ENCODE measurements at regions not wholly inside any gene's neighbourhood (a gene's known extent, or its start where the extent isn't known, plus 50 kb on each side); places are given as distances from the start of the nearest gene placed in this dataset.
"Not testable (repeated sequence)": the region's sequence is repeated elsewhere in the genome, so short reads cannot be mapped to it uniquely, and the experiment has no call there.

- no peak for DNase-seq (ENCODE audit: low read depth, low spot score)
These were observed 605.3 kb downstream of the KCNT2 start for GRCh38 chr1:196002906-196003305.

GRCh38 chr1:196002296-196002695 is 605.9 kb downstream of the KCNT2 start:
- DNase-seq (ENCODE audit: low read depth, low spot score), result not testable (repeated sequence)

GRCh38 chr1:196001188-196001587 is 607.1 kb downstream of the KCNT2 start:
- DNase-seq (ENCODE audit: low read depth, low spot score), result no peak

- no peak for DNase-seq (ENCODE audit: low read depth, low spot score)
These were observed 609.2 kb downstream of the KCNT2 start for GRCh38 chr1:195999022-195999421.

- no peak for DNase-seq (ENCODE audit: low read depth, low spot score)
These were observed 626.6 kb downstream of the KCNT2 start for GRCh38 chr1:195981448-195982139.

GRCh38 chr1:195979646-195980045 is 628.6 kb downstream of the KCNT2 start:
- no peak for DNase-seq (ENCODE audit: low read depth, low spot score)

GRCh38 chr1:195973311-195973904 is 634.8 kb downstream of the KCNT2 start:
- DNase-seq (ENCODE audit: low read depth, low spot score), result no peak

- no peak for DNase-seq (ENCODE audit: low read depth, low spot score)
These were observed 636.7 kb downstream of the KCNT2 start for GRCh38 chr1:195971589-195971988.

- no peak for DNase-seq (ENCODE audit: low read depth, low spot score)
These were observed 638.0 kb downstream of the KCNT2 start for GRCh38 chr1:195970209-195970608.

GRCh38 chr1:195965475-195965874 is 642.8 kb downstream of the KCNT2 start:
- DNase-seq (ENCODE audit: low read depth, low spot score), result no peak

- DNase-seq (ENCODE audit: low read depth, low spot score), result no peak
These were observed 643.2 kb downstream of the KCNT2 start for GRCh38 chr1:195965036-195965435.

GRCh38 chr1:195964516-195964915 is 643.7 kb downstream of the KCNT2 start:
- no peak for DNase-seq (ENCODE audit: low read depth, low spot score)

- no peak for DNase-seq (ENCODE audit: low read depth, low spot score)
These were observed 646.2 kb downstream of the KCNT2 start for GRCh38 chr1:195962051-195962450.

- DNase-seq (ENCODE audit: low read depth, low spot score), result no peak
These were observed 647.7 kb downstream of the KCNT2 start for GRCh38 chr1:195960580-195960979.

- DNase-seq (ENCODE audit: low read depth, low spot score), result no peak
These were observed 650.1 kb downstream of the KCNT2 start for GRCh38 chr1:195958131-195958530.

- no peak for DNase-seq (ENCODE audit: low read depth, low spot score)
These were observed 651.4 kb downstream of the KCNT2 start for GRCh38 chr1:195956845-195957244.

GRCh38 chr1:195954848-195955247 is 653.4 kb downstream of the KCNT2 start:
- DNase-seq (ENCODE audit: low read depth, low spot score), result no peak

GRCh38 chr1:195951313-195951712 is 656.9 kb downstream of the KCNT2 start:
- DNase-seq (ENCODE audit: low read depth, low spot score), result no peak

GRCh38 chr1:195948123-195948895 is 659.9 kb downstream of the KCNT2 start:
- DNase-seq (ENCODE audit: low read depth, low spot score), result no peak

- no peak for DNase-seq (ENCODE audit: low read depth, low spot score)
These were observed 661.7 kb downstream of the KCNT2 start for GRCh38 chr1:195946500-195946899.

- DNase-seq (ENCODE audit: low read depth, low spot score), result no peak
These were observed 666.4 kb downstream of the KCNT2 start for GRCh38 chr1:195941795-195942194.

GRCh38 chr1:195941314-195941713 is 666.9 kb downstream of the KCNT2 start:
- DNase-seq (ENCODE audit: low read depth, low spot score), result no peak

- DNase-seq (ENCODE audit: low read depth, low spot score), result peak; percentile 40
These were observed 668.4 kb downstream of the KCNT2 start for GRCh38 chr1:195939844-195940243.
